NCI-H1092 treated with DMSO at 0.1 percent for 48 hours (cell line): ENCODE measurements at regions not wholly inside any gene's neighbourhood (a gene's known extent, or its start where the extent isn't known, plus 50 kb on each side); places are given as distances from the start of the nearest gene placed in this dataset.
A peak's percentile ranks its signal among the peaks of the same experiment; 100 is the strongest.
"Not testable (repeated sequence)": the region's sequence is repeated elsewhere in the genome, so short reads cannot be mapped to it uniquely, and the experiment has no call there.

ENCODE experiments used
- DNase-seq: peaks from one replicate; lab custom pipeline; 2025; lab: John Stamatoyannopoulos, UW

GRCh38 chr15:92825985-92826384, 74.1 kb upstream of the CHD2 start:
- DNase-seq, result no peak

- DNase-seq, result not testable (repeated sequence)
Observed at GRCh38 chr15:92827991-92828390, 72.1 kb upstream of the CHD2 start.

- no peak for DNase-seq
Observed at GRCh38 chr15:92829875-92830274, 70.2 kb upstream of the CHD2 start.

- no peak for DNase-seq
Observed at GRCh38 chr15:92831336-92831654, 68.8 kb upstream of the CHD2 start.

GRCh38 chr15:92831655-92832328, 68.3 kb upstream of the CHD2 start:
- DNase-seq, result peak; percentile 96

GRCh38 chr15:92833106-92833433, 67.1 kb upstream of the CHD2 start:
- DNase-seq, result no peak

GRCh38 chr15:92833493-92834271, 66.4 kb upstream of the CHD2 start:
- DNase-seq, result no peak

- peak; percentile 71 for DNase-seq
Observed at GRCh38 chr15:92839696-92840095, 60.4 kb upstream of the CHD2 start.

GRCh38 chr15:92840149-92840548, 60.0 kb upstream of the CHD2 start:
- no peak for DNase-seq

GRCh38 chr15:92843326-92843725, 56.8 kb upstream of the CHD2 start:
- DNase-seq, result no peak

GRCh38 chr15:92843814-92844213, 56.3 kb upstream of the CHD2 start:
- no peak for DNase-seq

GRCh38 chr15:92845126-92845508, 55.0 kb upstream of the CHD2 start:
- DNase-seq, result no peak

- DNase-seq, result no peak
Observed at GRCh38 chr15:92846741-92847140, 53.4 kb upstream of the CHD2 start.

GRCh38 chr15:92847841-92848240, 52.3 kb upstream of the CHD2 start:
- no peak for DNase-seq

- DNase-seq, result no peak
Observed at GRCh38 chr15:92848464-92848851, 51.7 kb upstream of the CHD2 start.

- DNase-seq, result no peak
Observed at GRCh38 chr15:92848852-92849598, 51.1 kb upstream of the CHD2 start.

GRCh38 chr15:92850218-92850617, 49.9 kb upstream of the CHD2 start:
- not testable (repeated sequence) for DNase-seq
